ENCODE measurements at regions not wholly inside any gene's neighbourhood (a gene's known extent, or its start where the extent isn't known, plus 50 kb on each side); places are given as distances from the start of the nearest gene placed in this dataset.

DNA sequence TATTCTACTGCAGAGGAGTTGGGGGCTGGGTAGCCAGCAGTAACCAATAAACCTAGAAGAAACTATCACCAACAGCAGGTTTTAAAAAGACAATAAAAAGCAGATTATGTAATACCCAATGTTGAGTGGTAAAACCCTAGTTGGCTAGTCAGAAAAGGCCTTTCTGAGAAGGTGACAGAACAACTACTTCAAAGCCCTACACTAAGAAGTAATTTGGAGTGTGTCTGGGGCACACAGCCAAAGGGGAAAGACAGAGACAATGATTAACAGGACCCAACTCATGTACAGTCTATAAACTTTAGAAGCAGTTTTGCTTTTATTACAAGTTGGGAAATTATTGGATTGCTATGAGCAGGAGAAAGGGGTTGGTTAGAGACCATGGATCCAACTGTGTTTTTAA, 77.2 kb upstream of the TMEM106B start:
- no peak for DNase-seq

DNA sequence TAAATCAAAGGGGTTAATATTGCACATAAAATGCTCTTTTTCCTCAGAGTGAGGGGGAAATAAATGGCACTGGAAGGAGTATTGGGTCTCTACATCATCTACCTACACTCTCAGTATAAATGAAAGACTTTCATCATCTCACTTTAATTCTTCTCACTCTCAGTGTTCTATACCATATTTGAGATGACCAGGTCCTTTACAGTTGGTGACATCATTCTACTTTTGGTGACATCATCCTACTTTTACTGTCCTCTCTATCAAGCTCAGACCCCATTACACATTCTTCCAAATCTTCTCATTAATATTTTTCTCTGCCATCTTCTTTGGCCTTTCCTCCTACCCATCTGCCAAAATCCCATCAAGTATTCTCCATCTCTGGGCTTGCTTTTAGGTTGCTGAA, 74.6 kb upstream of the TMEM106B start:
- DNase-seq: no peak

DNA sequence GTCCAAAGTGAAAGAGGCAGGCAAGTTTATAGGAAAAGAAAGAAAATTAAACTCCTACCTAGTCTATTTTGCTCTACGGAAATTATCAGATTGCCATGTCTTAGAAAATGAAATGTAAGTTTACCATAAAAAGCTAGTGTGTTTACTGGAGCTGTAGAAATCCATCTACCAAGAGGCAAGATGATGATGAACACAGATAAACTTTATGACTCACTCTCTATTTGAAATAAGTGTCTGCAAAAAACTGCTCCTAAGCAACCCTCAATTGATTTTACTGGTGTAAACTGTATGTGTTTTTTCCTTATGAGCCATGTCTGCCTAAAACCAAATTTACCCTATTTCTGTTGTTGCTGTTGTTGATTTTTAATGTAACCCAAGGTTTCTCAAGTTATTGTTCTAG, 73.8 kb upstream of the TMEM106B start:
- DNase-seq: no peak

DNA sequence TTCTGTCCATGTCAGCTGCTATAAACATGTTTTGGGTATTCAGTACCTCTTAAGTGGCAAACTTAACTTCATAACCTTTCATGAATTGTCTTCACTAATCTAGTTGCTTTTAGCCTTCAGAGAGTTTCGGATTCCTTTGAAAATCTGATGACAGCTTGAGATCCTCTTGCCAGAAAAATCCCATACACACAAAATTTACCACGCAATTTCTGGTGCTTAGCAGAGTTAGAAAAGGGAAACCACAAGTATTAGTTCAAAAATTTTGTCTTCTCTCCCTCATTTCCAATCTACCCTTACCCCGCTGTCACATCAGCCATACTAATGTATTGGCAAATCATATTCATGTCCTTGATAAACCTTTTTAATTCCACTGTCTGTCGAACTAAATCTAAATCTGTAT, 72.7 kb upstream of the TMEM106B start:
- DNase-seq: no peak

DNA sequence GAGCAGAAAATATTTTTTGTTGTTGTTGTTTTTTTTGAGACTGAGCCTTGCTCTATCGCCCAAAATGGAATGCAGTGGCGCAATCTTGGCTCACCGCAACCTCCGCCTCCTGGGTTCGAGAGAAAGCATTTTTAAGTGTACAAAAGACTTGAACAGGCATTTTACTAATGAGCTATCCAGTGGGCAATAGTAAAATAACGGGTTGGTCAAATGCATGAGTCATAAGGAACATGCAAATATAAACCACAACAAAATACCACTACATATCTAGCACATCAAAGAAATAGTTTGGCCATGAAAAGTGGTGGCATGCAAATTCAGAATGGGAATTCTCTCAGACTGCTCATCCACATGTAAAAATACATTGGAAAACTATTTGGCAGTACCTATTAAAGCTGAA, 71.7 kb upstream of the TMEM106B start:
- no peak for DNase-seq

DNA sequence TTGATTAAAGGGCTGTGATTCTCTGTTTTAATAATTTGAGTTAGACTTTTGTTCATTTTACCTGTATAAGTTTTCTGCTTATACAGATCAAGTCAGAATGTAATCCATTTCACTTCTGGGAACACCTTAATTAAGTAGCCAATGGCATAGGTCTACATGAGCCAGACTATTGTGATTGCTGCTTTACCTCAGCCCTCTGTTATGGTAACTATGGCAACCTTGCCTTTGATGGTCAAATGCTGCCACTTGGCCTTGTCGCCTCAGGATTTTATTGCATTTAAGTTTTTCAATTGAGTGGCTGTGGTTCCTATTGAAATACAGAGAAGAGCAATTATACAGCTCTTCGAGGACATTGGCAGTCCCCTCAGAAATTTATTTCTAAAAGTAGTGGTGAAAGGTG, 64.3 kb upstream of the TMEM106B start:
- no peak for DNase-seq

DNA sequence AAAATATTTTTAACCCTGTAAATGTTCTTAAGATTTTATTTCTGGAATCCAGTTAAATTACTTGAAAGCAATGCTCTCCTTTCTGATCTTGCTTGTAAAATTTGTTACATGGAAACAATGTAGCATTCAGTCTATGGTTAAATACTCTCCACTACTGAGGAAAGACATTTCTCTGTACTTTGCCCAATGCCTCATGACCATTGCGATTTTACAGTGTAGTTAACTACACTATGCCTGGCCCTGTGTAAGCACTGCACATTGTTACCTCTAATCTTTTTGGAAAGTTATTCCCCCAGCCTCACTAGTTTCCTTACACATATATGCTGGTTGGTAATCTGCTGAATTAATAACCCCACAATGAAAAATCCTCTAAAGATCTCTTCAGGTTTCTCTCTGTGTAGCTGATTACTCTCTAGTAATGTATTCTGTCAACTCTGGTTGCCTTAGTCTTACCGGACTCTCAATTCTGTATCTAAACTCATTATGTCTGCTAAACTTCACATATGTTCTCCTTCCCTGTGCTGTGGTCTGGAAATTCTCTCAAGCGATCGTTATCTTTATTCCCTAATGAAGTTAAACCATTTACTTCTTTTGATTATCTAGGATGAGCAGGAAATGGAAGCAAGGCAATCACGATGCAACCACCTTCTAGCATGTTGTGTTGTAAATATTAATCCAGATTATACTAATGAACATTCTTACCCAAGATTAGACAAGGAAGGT, 58.7 kb upstream of the TMEM106B start:
- no peak for DNase-seq

DNA sequence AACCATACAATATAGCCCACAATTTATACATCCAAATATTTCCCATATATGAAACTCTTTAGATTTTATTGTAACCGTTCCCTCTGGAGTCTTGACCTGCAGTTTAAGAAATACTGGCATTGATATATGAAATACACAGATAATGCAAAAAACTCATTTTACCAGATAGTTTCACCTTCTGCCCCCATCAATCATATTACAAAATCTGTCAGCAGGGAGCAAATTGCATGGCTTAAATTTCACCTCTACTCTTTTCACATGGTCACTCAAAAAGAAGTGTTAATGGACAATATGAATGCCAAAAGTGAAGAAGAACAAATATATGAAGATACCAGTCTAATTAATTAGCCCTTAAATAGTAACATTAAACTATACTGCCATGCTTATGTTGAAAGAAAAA, 57.0 kb upstream of the TMEM106B start:
- no peak for DNase-seq

DNA sequence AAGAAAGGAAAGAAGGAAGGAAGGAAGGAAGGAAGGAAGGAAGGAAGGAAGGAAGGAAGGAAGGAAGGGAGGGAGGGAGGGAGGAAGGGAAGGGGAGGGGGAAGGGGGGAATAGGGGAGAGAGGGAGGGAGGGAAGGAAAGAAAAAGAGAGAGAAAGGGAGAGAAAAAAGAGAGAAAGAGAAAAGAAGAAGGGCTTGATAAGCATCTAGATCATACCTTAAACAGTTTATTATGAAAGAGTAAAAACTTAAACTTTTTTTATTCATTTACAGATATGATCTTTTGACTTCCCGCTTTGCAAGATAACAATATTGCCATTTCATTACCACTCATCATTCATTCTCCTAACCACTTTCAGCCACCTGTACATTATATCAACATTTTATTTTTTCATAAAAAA, 53.6 kb upstream of the TMEM106B start:
- DNase-seq: no peak

DNA sequence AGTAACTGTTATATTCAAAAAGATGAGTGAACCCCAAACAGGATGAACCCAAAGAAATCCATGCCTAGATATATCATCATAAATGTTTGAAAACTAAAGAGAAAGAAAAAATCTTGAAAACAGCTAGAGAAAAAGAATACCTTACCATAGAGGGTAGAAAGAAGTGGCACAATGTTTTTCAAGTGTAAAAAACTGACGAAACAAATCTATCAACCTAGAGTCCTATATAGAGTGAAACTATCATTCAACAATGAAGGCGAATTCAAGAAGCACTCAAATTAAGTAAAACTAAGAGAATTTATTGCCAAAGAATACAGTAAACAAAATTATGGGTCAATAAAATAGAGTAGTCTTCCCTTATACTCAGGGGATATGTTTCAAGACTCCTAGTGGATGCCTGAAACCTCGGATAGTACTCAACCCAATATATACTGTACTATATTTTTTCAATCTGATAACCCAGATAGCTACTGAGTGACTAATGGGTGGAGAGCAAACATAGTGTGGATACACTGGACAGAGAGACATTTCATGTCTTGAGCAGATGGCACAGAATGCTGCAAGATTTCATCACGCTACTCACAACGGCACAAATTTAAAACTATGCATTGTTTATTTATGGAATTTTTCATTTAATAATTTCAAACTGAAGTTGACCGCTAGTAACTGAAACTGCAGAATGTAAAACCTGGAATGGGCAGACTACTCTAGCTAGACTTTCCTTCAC, 52.6 kb upstream of the TMEM106B start:
- no peak for DNase-seq

DNA sequence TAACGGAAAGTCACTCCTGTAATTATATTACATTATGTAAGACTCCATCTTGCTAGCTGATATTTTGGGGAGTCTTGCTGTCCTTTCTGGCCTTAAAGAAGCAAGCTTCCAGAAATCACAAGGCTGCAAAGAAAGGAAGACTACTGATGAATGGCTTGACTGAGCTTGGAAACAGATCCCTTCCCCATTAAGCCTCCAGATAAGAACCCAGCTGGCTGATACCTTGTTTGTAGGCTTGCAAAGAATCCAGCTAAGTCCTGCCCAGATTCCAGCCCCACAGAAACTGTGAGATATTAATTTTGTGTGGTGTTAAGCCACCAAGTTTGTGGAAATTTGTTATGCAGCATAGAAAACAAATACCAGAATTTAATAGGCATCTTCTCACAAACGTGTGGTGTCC, 49.9 kb upstream of the TMEM106B start:
- no peak for DNase-seq

Data from activated effector memory CD4-positive, alpha-beta T cell treated with Interleukin-2 at 50 U/mL for 16 hours (primary cell).